ENCODE measurements at regions not wholly inside any gene's neighbourhood (a gene's known extent, or its start where the extent isn't known, plus 50 kb on each side); places are given as distances from the start of the nearest gene placed in this dataset.

DNA sequence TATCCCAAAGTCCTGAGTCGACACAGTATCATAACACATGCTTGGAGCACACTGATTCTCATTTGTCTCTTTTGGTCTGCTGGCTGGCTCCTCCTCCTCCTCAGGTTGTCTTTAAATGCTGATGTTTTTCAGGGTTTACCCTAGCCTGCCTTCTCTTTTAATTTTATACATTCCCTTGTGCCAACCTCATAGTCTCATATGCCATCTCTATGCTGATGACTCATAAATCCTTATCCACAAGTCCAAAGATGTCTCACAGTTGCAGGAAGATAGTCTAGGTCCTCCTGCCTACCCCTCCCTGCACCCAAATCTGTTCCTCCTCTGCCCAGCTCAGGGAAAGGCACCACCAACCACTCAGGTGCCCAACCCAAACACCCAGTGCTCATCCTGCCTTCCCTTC is 108.3 kb downstream of the SIPA1L2 start:
- Histone ChIP-seq H3K4me1 (ENCODE audit: insufficient read depth, insufficient read length) (peaks cover 3% of the 10 kb centered on the region), H3K27me3 (ENCODE audit: insufficient read depth, insufficient read length) (no peaks in the 10 kb centered on the region), H3K36me3 (ENCODE audit: insufficient read depth, insufficient read length, low read length) (no peaks in the 10 kb centered on the region), H3K4me3 (ENCODE audit: insufficient read length, low read depth) (no peak overlapping the region), H3K9me3 (ENCODE audit: insufficient read depth, low read length) (no peaks in the 10 kb centered on the region), H3K9ac (ENCODE audit: insufficient read length, low read depth) (no peak overlapping the region)
- TF ChIP-seq ZNF274 (IDR thresholded peaks at IDR 0.05; ENCODE audit: low read depth, low read length) (no peak), YY1 (IDR thresholded peaks at IDR 0.05; ENCODE audit: insufficient read depth, insufficient read length) (no peak), SUZ12 (IDR thresholded peaks at IDR 0.05; ENCODE audit: extremely low read depth, insufficient read depth, insufficient read length) (no peak)
- no peak for DNase-seq (ENCODE audit: low read depth, low spot score)

DNA sequence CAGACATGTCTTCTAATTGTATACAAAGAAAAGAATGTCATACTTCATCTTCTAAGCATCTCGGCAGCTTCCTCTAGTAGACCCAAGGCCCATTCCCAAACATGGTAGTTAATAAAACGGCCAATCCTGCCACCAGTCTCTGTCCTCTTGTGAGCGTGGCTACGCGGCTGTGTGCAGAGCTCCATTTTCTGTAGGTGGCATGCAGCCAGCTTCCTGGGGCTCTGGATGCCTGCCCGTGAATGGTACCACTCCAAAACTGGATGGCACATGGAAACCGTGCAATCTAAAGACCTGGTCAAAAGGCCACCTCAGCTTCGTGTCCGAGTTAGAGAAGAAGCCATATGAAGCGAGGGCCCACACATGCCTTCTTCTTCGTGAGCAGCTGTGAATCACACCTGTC is 110.7 kb downstream of the SIPA1L2 start:
- H3K9me3 ChIP-seq (ENCODE audit: insufficient read depth, low read length), result no peaks in the 10 kb centered on the region
- peaks cover 14% of the 10 kb centered on the region for H3K36me3 ChIP-seq (ENCODE audit: insufficient read depth, insufficient read length, low read length)
- peaks cover 3% of the 10 kb centered on the region for H3K4me1 ChIP-seq (ENCODE audit: insufficient read depth, insufficient read length)
- no peak overlapping the region for H3K9ac ChIP-seq (ENCODE audit: insufficient read length, low read depth)
- TF ChIP-seq SUZ12 (IDR thresholded peaks at IDR 0.05; ENCODE audit: extremely low read depth, insufficient read depth, insufficient read length) (no peak), ZNF274 (IDR thresholded peaks at IDR 0.05; ENCODE audit: low read depth, low read length) (no peak), YY1 (IDR thresholded peaks at IDR 0.05; ENCODE audit: insufficient read depth, insufficient read length) (no peak)
- H3K27me3 ChIP-seq (ENCODE audit: insufficient read depth, insufficient read length), result no peaks in the 10 kb centered on the region
- DNase-seq (ENCODE audit: low read depth, low spot score), result no peak
- no peak overlapping the region for H3K4me3 ChIP-seq (ENCODE audit: insufficient read length, low read depth)

DNA sequence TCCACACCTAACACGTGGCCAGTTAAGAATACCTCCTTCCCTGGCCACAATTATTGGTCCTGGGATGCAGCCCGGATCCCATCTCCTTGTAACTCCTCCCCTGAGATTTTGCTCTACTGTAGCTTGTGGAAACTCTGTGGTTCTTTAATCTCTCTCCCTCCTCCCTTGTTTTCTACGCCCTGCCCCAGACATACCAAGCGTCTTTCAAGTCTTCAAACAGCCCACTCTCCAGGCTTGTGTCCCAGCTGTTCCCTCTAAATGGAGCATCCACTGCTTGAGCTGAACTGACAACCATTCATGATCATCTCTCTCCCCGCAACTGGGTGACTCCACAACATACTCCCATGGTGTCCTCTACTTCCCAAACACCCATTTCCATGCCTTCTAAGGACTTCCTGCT is 111.6 kb downstream of the SIPA1L2 start:
- TF ChIP-seq SUZ12 (IDR thresholded peaks at IDR 0.05; ENCODE audit: extremely low read depth, insufficient read depth, insufficient read length), result no peak
- no peak for TF ChIP-seq YY1 (IDR thresholded peaks at IDR 0.05; ENCODE audit: insufficient read depth, insufficient read length)
- no peak for TF ChIP-seq ZNF274 (IDR thresholded peaks at IDR 0.05; ENCODE audit: low read depth, low read length)
- Histone ChIP-seq H3K27me3 (ENCODE audit: insufficient read depth, insufficient read length) (no peaks in the 10 kb centered on the region), H3K9me3 (ENCODE audit: insufficient read depth, low read length) (no peaks in the 10 kb centered on the region), H3K36me3 (ENCODE audit: insufficient read depth, insufficient read length, low read length) (peaks cover 22% of the 10 kb centered on the region), H3K4me1 (ENCODE audit: insufficient read depth, insufficient read length) (peaks cover 3% of the 10 kb centered on the region), H3K4me3 (ENCODE audit: insufficient read length, low read depth) (no peak overlapping the region), H3K9ac (ENCODE audit: insufficient read length, low read depth) (no peak overlapping the region)
- DNase-seq (ENCODE audit: low read depth, low spot score), result no peak

DNA sequence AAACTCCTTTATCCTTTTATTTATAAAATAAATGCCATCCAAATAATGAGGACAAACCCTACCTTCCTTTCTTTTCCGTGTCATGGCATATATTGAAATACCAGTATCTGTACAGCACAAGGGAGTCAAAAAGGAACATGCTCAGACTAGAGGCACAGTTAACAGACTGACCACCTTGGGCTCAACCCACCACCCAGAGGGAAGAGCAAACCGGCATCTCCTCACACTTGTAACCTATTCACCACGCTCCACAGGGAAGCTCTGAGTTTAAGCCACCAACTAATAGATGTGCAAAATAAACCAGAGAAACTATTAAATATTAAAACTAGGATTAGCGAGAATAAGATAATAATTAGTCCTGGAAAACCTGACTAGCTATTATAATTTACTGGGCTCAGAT is 112.7 kb downstream of the SIPA1L2 start:
- peaks cover 3% of the 10 kb centered on the region for H3K4me1 ChIP-seq (ENCODE audit: insufficient read depth, insufficient read length)

DNA sequence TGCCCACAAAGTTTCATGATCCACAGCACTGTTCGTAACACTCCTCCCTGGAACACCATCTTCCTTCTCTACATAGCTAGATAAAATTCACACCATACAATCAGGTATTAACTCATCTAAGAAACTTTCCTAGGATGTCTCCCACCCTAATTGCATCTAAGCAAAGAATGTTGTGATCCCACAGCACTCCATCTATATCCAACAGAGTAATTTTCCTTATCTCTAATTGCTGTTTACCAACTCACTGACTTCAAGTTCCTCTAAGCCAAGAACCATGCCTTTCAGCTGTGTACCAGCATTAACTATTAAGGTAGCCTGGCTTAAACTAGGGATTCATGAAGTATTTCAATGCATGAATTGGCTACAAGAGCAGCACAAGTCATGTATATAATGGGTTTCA is 114.2 kb downstream of the SIPA1L2 start:
- TF ChIP-seq SUZ12 (IDR thresholded peaks at IDR 0.05; ENCODE audit: extremely low read depth, insufficient read depth, insufficient read length) (no peak), YY1 (IDR thresholded peaks at IDR 0.05; ENCODE audit: insufficient read depth, insufficient read length) (no peak), ZNF274 (IDR thresholded peaks at IDR 0.05; ENCODE audit: low read depth, low read length) (no peak)
- H3K4me1 ChIP-seq (ENCODE audit: insufficient read depth, insufficient read length), result peaks cover 3% of the 10 kb centered on the region
- H3K9me3 ChIP-seq (ENCODE audit: insufficient read depth, low read length), result no peaks in the 10 kb centered on the region
- H3K27me3 ChIP-seq (ENCODE audit: insufficient read depth, insufficient read length), result no peaks in the 10 kb centered on the region
- H3K9ac ChIP-seq (ENCODE audit: insufficient read length, low read depth), result no peak overlapping the region
- H3K36me3 ChIP-seq (ENCODE audit: insufficient read depth, insufficient read length, low read length), result peaks cover 24% of the 10 kb centered on the region
- H3K4me3 ChIP-seq (ENCODE audit: insufficient read length, low read depth), result no peak overlapping the region
- no peak for DNase-seq (ENCODE audit: low read depth, low spot score)

More for the DNA sequence above, 112.7 kb downstream of the SIPA1L2 start:
- no peak overlapping the region for H3K4me3 ChIP-seq (ENCODE audit: insufficient read length, low read depth)
- DNase-seq (ENCODE audit: low read depth, low spot score), result no peak
- TF ChIP-seq SUZ12 (IDR thresholded peaks at IDR 0.05; ENCODE audit: extremely low read depth, insufficient read depth, insufficient read length) (no peak), YY1 (IDR thresholded peaks at IDR 0.05; ENCODE audit: insufficient read depth, insufficient read length) (no peak), ZNF274 (IDR thresholded peaks at IDR 0.05; ENCODE audit: low read depth, low read length) (no peak)
- H3K36me3 ChIP-seq (ENCODE audit: insufficient read depth, insufficient read length, low read length), result peaks cover 24% of the 10 kb centered on the region
- no peaks in the 10 kb centered on the region for H3K27me3 ChIP-seq (ENCODE audit: insufficient read depth, insufficient read length)
- no peaks in the 10 kb centered on the region for H3K9me3 ChIP-seq (ENCODE audit: insufficient read depth, low read length)
- H3K9ac ChIP-seq (ENCODE audit: insufficient read length, low read depth), result no peak overlapping the region

DNA sequence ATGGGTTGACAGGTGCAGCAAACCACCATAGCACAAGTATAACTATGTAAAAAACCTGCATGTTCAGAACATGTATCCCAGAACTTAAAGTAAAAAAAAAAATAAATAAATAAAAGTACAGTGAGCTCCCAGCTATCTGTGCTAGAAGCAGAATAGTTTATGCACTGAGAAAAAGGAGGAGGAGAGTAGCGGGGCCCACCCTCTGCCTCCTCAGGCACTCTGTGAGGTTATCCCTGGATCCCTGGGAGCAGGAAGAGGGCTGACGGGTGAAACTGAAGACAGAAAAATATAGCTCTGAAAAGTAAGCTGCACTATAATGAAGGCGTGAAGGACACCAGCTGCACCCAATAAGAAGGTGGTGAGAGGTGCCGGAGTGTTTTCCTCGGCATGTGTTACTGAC is 117.2 kb downstream of the SIPA1L2 start:
- no peak for TF ChIP-seq SUZ12 (IDR thresholded peaks at IDR 0.05; ENCODE audit: extremely low read depth, insufficient read depth, insufficient read length)
- TF ChIP-seq ZNF274 (IDR thresholded peaks at IDR 0.05; ENCODE audit: low read depth, low read length), result no peak
- no peak for TF ChIP-seq YY1 (IDR thresholded peaks at IDR 0.05; ENCODE audit: insufficient read depth, insufficient read length)
- Histone ChIP-seq H3K36me3 (ENCODE audit: insufficient read depth, insufficient read length, low read length) (peaks cover 26% of the 10 kb centered on the region), H3K27me3 (ENCODE audit: insufficient read depth, insufficient read length) (no peaks in the 10 kb centered on the region), H3K9ac (ENCODE audit: insufficient read length, low read depth) (no peak overlapping the region), H3K9me3 (ENCODE audit: insufficient read depth, low read length) (no peaks in the 10 kb centered on the region), H3K4me1 (ENCODE audit: insufficient read depth, insufficient read length) (peaks cover 9% of the 10 kb centered on the region), H3K4me3 (ENCODE audit: insufficient read length, low read depth) (no peak overlapping the region)
- DNase-seq (ENCODE audit: low read depth, low spot score), result no peak

DNA sequence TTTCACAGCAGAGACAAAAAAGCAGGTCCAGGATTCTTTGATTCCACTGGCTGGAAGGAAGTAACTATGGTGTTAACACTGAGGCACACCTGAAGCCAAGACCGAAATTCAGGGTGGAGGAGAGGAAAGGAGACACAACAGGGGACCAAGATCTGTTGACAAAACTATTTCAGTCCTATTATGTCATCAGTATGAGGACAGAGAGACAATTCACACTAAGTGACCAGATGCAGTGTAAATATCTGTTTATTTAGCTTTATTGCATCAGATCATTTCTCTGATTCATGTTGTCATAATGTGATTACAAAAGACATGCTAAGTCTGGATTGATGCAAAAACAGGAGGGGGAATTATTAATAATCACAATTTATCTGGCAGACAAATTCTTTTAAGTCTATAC is 118.8 kb downstream of the SIPA1L2 start:
- peaks cover 26% of the 10 kb centered on the region for H3K36me3 ChIP-seq (ENCODE audit: insufficient read depth, insufficient read length, low read length)
- no peak for DNase-seq (ENCODE audit: low read depth, low spot score)
- H3K9me3 ChIP-seq (ENCODE audit: insufficient read depth, low read length), result no peaks in the 10 kb centered on the region
- H3K27me3 ChIP-seq (ENCODE audit: insufficient read depth, insufficient read length), result no peaks in the 10 kb centered on the region
- no peak overlapping the region for H3K4me3 ChIP-seq (ENCODE audit: insufficient read length, low read depth)
- H3K9ac ChIP-seq (ENCODE audit: insufficient read length, low read depth), result no peak overlapping the region
- H3K4me1 ChIP-seq (ENCODE audit: insufficient read depth, insufficient read length), result peaks cover 9% of the 10 kb centered on the region
- TF ChIP-seq SUZ12 (IDR thresholded peaks at IDR 0.05; ENCODE audit: extremely low read depth, insufficient read depth, insufficient read length) (no peak), ZNF274 (IDR thresholded peaks at IDR 0.05; ENCODE audit: low read depth, low read length) (no peak), YY1 (IDR thresholded peaks at IDR 0.05; ENCODE audit: insufficient read depth, insufficient read length) (no peak)
